Inflammatory macrophage treated with lipopolysaccharide for 4 hours (primary cell): ENCODE measurements at regions not wholly inside any gene's neighbourhood (a gene's known extent, or its start where the extent isn't known, plus 50 kb on each side); places are given as distances from the start of the nearest gene placed in this dataset.
A peak's percentile ranks its signal among the peaks of the same experiment; 100 is the strongest.

ENCODE experiments used
- DNase-seq: peaks from one replicate; pipeline ENCODE4 v3.0.0-alpha.2; 2020

- peak; percentile 82 for DNase-seq
Observed at GRCh38 chr16:59259074-59259949, 525.2 kb upstream of the GOT2 start.

- no peak for DNase-seq
Observed at GRCh38 chr16:59252317-59252716, 518.2 kb upstream of the GOT2 start.

GRCh38 chr16:59249011-59249410, 514.9 kb upstream of the GOT2 start:
- DNase-seq = no peak

- DNase-seq = no peak
Observed at GRCh38 chr16:59242556-59242955, 508.4 kb upstream of the GOT2 start.

- DNase-seq = peak; percentile 47
Observed at GRCh38 chr16:59238246-59238645, 504.1 kb upstream of the GOT2 start.

- no peak for DNase-seq
Observed at GRCh38 chr16:59236804-59237458, 502.8 kb upstream of the GOT2 start.

- no peak for DNase-seq
Observed at GRCh38 chr16:59224401-59224800, 490.3 kb upstream of the GOT2 start.

- DNase-seq = no peak
Observed at GRCh38 chr16:59220011-59220410, 485.9 kb upstream of the GOT2 start.

- DNase-seq = no peak
Observed at GRCh38 chr16:59216291-59216690, 482.2 kb upstream of the GOT2 start.

- DNase-seq = no peak
Observed at GRCh38 chr16:59214455-59214854, 480.3 kb upstream of the GOT2 start.

GRCh38 chr16:59213952-59214351, 479.8 kb upstream of the GOT2 start:
- DNase-seq = no peak

- DNase-seq = no peak
Observed at GRCh38 chr16:59212492-59213024, 478.4 kb upstream of the GOT2 start.

- DNase-seq = no peak
Observed at GRCh38 chr16:59210955-59211541, 476.9 kb upstream of the GOT2 start.

GRCh38 chr16:59205403-59205802, 471.3 kb upstream of the GOT2 start:
- no peak for DNase-seq

- DNase-seq = no peak
Observed at GRCh38 chr16:59204589-59204988, 470.5 kb upstream of the GOT2 start.

- DNase-seq = no peak
Observed at GRCh38 chr16:59202233-59202862, 468.2 kb upstream of the GOT2 start.

GRCh38 chr16:59201821-59202220, 467.7 kb upstream of the GOT2 start:
- no peak for DNase-seq

GRCh38 chr16:59201160-59201559, 467.0 kb upstream of the GOT2 start:
- DNase-seq = no peak

- no peak for DNase-seq
Observed at GRCh38 chr16:59198487-59198886, 464.4 kb upstream of the GOT2 start.

- no peak for DNase-seq
Observed at GRCh38 chr16:59195242-59195641, 461.1 kb upstream of the GOT2 start.

- no peak for DNase-seq
Observed at GRCh38 chr16:59193637-59194036, 459.5 kb upstream of the GOT2 start.

GRCh38 chr16:59192551-59193199, 458.6 kb upstream of the GOT2 start:
- DNase-seq = peak; percentile 40

- DNase-seq = no peak
Observed at GRCh38 chr16:59190731-59191130, 456.6 kb upstream of the GOT2 start.
